GM19452 (cell line): ENCODE measurements at regions not wholly inside any gene's neighbourhood (a gene's known extent, or its start where the extent isn't known, plus 50 kb on each side); places are given as distances from the start of the nearest gene placed in this dataset.

Experiments
- ATAC-seq: cut with Tn5 transposase; IDR thresholded peaks from one replicate; pipeline ENCODE4 v1.9.1; 2021; ENCODE audit not compliant: unreplicated experiment

DNA sequence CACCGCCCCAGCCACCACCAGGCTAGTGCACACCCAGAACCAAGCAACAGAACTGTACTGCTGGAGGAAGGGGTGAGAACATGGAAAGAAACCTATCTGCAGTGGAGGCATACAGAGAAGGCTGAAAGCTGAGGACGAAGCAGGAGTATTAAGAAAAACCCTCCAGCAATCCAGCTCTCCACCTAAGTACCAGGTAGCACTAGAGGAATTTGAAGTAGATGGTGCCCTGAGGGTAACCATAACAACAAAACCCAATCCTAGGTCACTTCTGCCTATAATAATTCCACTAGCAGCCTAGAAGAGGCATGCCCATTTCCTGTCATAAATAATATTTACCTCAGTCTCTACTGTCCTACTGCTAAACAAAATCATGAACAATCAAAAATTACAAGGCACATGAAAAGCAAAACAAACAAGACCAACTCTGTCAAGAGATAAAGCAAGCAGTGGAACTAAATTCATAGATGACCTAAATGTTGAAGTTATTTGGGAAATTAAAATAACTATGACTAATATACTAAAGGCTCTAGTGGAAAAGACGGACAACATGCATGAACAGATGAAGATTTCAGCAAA, 51.1 kb downstream of the HYCC1 start:
- no peak for ATAC-seq

DNA sequence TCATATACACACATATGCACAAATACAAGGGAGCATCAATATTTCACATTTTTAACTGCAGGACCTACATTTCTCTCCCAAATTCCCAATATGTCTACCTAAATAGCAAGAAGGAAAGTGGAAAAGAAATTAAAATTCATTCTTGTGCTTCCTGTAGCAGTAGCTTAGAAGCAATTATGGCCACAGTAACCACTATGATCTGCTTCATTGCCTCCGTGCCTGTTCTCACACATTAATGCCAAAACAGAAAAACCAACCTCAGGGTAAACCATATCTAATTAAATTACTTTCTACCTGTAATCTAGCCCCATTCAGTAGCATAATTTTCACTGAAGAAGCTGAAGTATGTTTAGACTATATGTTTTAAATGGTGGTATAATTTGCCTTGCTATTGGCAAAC, 55.2 kb downstream of the HYCC1 start:
- ATAC-seq, result no peak

DNA sequence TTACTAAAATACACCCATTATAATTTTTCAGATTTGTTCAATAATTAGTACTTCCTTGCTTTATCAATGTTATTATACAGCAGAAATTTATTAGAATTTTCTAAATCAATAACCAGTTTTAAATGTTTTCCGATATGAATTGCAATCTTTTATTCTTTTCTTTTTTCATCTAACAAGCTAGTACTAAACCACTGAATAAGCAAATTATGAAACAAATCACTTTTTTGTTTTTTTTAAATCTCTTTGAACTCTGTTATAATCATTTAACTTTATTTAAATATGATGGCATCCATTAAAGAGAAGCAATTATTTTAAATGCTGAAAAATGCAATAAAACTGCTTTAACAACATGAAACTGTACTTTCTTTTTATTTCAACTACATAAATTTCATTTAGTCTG, 59.7 kb downstream of the HYCC1 start:
- ATAC-seq, result no peak

DNA sequence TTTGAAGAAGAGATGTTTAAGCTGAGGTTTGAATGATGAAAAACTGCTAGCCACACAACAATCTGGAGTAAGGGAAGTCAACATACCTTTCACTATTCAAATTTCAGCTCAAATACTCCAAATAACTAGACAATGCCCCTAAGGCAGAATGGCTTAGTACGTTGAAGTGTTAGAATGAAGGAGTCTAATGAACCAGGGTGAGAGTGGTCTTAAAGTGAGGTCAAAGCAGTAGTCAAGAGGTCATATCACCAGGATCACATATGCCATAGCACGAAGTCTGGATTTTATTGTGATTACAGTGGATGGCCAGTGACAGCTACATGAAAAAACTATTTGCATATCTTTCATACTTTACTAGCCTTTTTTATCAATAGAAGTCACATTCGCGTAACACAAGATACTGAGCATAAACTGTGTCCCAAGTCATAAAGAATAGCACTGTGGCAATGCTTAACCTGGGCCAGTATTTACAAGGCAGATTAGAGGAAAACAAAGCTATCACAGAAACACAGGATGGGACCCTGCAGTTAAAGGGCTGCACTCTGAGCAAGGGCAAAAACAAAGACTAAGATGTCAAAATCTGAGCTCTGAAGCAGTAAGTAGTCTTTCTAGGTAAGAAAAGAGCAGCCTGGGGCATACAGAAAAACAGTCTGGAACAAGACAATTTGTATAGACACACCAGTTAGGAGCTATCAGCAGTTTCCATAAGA, 61.5 kb downstream of the HYCC1 start:
- no peak for ATAC-seq

DNA sequence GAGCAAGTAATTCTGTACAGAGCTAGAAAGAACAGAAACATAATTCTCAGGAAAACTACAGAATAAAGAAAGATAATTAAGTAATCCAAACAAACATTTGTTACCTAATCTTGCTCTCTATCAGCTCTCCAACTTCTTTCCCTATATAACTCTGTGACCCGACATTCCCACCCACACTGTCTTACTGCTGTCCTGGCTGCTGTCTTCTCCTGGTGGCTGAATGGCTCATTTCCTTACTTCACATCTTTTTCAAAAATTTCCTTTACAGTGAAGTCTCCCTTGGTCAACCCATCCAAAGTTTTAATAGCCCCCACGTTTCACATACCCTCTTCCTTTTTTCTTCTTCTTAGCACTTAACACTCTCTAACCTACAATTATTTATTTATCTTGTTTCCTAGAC, 64.0 kb downstream of the HYCC1 start:
- ATAC-seq, result no peak

DNA sequence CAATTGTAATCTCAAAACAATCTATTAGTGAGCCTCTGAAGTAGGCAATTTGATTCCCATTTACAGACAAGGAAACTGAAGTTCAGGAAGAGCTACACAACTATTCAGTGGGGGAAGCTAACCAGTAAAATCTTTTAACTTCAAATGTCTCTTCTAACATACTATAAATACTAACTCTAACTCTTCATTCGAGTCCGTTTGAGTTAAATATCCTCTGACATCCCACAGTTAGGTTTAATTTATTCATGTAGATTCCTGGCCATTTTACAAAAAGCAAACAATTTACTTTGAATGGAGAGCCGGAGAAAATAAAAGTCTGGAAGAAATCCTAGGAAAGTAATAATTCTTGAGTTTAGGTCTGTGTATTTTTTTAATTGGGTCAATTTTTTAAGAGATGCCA, 64.7 kb downstream of the HYCC1 start:
- ATAC-seq, result no peak

DNA sequence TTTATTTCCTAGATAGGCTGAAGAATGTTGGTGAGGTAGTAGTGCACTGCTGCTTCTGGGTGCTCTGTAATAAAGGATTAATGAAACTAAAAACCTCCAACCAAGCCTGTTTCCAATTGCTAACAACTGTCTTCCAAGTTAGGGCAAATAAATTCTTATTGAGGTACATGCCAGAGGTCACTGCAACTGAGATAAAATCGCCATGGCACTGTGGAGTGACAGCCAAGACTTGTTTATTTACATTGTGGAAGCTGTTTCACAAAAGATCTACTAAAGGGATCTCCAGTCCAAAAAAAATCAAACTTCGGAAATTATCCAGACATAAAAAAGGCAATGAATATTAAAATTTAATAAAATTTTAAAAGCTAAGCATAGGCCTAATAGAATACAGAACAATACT, 65.2 kb downstream of the HYCC1 start:
- no peak for ATAC-seq

DNA sequence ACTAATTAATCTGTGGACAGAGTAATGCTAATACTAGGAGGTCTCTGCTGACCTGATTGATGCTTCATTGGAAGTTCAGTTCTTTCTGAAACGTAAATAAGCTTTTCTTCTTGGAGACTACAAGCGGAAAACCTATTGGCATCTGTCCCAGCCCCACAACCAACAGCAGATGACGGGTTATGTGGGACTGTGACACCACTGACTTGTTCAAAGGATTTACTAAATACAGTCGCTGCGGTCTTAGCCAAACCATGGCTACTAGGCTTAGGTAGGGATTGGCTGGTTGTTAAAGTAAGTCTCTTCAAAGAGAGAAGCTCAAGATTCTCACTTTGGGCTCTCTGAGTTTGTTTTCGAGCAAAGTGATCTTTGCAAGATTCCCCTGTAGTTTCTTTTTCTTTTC, 68.3 kb downstream of the HYCC1 start:
- no peak for ATAC-seq

DNA sequence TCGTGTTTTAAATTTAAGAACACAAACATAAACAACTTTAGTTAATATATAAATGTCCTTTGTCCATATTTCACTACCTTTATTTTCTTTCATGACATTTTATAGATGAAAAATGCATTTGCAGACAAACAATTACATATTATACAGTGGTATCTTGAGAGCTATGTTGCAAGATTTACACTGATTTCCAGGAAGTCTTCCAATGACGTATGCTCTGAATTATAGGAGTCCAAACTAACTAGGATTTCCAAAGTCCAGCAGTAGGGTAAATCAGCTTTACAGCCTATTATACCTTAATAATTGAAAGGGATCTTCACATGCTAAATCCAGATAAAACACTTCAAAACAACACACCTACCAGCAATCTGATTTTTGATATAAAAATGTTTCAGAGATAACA, 69.4 kb downstream of the HYCC1 start:
- ATAC-seq, result no peak

DNA sequence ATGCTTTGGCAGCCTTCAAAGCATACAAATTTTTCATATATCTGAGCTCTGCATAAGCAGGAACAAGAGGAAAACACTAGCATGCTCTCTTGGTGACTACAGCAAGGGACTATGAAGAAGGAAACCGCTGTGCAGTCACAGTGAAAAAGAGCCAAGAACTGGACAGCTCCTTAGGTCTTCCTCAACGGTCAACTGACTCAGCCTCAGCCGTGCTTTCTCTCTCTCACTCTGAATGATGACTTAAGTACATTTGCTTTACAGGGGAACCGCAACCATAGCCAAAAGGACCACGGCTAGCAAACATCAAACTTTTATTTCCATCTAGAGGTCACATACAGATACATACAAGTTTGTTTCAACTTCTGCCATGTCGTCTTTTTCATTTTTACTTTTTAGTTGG, 69.9 kb downstream of the HYCC1 start:
- ATAC-seq, result no peak

DNA sequence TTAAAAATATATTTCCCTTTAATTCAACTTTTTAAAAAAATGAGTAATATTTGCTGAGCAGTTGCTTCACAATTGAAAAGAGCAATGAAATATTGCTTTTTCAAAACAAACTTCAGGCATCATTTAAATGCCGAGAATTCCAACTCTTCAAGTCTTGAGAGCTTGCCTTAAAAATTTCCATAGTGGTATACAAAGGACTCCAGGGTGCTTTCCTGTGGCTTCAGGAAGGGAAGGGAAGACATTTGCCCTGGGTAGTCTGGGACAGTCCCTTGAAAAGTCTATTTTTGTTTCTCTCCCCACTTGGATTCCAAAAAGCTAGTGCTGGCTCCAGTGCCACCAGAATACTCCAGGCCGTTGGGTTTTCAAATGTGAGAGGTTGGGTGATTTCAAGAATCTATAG, 71.7 kb downstream of the HYCC1 start:
- ATAC-seq, result no peak

DNA sequence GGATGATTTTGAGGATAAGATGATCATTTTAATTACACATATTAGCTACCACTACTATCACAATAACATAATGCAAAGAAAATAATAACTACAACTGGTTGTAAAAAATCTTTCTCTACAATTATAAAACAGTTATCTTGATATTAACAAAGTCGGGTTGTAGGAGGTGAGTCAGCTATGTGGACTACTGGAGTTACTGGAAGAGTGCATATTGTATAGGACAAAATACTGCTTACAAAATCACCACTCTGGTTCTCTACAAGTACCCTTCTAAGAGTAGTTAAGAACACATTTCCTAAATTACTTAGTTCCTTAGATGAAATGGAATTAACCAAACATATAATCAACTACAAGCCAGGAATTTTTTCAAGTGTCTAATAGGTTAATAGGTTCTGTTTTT, 74.1 kb downstream of the HYCC1 start:
- no peak for ATAC-seq

DNA sequence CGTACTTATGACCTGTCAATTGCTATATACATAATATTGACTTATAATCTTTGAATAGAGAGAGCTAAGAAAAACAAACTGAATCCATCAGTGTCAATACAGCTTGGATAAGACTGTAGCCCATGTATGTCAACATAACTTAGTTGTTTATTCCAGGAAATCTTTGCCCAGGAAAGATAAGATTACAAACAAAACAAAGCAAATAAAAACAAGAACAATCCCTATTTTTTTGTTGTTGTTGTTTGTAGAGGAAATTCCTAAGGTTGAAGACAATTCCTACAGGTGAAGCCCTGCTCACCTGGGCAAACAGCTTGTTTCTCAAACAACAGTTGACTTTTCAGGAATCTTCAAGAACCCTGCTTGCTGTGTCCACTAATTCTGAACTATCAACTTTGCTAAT, 76.0 kb downstream of the HYCC1 start:
- no peak for ATAC-seq

DNA sequence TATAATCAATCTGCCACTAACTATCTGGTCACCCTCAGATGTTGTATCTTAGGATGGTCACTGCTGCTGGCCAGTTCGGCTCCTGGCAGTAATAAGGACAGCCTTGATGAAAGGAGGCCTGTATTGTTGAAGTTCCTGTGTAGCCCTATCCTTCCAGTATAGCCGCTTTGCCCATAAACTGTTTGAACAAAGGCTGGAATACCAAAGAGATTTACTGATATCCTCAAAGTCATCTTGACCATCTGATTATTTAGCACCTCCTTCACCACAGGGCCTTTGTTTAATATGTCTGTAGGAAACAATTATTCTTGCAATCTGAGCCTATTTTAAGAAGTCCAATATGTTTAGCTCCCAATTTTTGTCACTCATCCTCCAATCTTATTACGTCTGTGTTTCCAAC, 77.7 kb downstream of the HYCC1 start:
- no peak for ATAC-seq

DNA sequence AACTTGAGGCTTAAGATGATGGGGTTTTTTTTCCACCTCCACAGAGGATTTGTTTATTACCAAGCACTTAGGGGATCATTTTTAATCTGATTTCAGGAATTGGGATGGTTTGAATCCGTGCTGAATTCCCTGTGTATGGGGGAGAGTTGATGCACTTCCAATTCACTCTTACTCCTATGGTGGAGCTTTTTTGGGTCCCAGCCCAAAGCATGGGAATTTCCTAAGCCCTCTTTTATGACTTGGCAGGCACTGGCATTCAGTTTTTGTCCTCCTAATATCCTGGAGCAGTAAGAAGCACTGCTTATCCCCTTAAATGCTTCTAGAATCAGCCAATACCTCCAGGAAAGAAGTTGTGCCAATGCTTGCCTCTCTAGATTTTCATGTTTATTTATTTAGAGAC, 78.7 kb downstream of the HYCC1 start:
- no peak for ATAC-seq

DNA sequence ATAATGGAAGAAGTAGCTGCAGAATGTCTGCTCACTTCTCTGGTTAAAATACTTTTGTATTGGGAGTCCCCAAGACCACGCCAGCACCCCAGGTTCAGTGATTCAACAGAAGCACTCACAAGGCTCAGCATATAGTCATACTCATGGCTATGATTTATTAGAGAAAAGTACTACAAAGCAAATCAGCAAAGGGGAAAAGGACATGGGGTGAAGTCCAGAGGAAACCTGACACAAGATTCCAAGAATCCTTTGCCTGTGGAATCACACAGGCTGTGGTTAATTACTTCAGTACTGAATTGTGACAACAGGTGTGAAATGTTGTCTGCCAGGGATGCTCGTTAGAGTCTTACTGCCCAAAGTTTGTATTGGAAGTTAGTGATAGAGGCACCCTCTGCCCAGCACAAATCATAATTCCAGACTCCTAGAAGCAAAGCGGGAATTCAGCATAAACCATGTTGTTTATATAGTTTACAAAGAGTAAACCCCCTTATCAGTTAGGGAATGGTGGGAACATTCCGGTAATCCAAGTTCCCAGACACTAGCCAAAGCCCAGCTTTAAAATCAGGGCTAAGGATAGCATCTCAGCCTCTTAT, 79.4 kb downstream of the HYCC1 start:
- ATAC-seq, result no peak

DNA sequence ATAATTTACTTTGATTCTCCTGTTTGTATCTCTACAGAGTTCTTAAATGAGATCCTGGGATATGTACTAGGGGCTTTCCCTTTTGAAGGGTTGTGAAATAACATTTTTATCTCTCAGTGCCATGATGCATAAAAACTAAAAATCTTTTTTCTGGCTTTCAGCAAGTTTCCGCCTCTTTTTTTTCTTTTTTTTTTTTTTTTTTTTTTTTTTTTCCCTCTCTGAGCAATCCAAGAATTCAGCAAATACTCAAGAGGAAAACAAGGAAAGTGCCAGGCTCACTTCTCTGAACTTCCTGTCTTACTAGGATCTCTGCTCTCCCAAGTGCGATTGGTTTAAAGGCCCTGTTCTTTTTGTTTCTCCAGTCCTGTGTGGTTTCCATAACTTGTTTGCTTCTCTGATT, 79.9 kb downstream of the HYCC1 start:
- ATAC-seq, result no peak

DNA sequence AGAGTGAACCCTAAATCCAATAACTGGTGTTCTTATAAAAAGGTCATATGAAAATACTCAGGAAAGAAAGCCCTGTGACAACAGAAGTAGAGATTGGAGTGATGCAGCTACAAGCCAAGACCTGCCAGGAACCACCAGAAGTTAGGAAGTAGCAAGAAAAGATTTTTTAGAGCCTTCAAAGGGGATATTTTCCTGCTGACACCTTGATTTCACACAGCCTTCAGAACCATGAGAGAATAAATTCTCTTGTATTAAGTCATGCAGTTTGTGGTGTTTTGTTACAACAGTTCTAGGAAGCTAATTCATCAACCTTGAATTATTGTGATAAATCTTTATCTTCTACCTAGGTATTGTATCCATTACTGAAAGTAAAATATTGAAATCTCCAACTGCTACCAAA, 81.0 kb downstream of the HYCC1 start:
- ATAC-seq, result no peak

DNA sequence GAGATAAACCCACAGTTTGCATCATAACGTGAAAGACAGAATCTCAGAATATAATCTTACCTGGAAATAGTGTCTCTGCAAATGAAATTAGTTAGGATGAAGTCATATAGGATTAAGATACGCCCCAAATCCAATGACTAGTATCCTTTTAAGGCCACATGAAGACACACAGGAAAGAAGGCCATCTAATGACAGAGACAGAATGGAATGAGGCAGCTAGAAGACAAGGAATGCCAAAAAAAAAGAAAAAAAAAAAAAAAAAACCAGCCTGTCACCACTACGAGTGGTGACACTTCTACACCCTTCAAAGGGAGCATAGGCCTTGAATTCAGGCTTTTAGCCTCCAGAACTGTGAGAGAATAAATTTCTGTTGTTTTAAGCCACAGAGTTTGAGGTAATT, 82.9 kb downstream of the HYCC1 start:
- ATAC-seq, result no peak

DNA sequence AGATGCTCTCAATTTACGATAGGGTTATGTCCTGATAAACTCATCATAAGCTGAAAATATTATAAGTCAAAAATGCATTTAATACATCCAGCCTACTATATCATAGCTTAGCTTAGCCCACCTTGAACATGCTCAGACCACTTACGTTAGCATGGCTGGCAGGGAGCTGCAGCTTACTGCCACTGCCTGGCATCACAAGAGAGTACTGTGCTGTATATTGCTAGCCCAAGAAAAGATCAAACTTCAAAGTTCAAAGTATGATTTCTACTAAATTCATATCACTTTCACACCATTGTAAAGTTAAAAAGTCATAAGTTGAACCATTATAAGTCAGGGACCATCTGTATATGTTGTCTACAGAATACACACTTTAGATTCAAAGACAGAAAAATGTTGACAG, 91.6 kb downstream of the HYCC1 start:
- no peak for ATAC-seq

DNA sequence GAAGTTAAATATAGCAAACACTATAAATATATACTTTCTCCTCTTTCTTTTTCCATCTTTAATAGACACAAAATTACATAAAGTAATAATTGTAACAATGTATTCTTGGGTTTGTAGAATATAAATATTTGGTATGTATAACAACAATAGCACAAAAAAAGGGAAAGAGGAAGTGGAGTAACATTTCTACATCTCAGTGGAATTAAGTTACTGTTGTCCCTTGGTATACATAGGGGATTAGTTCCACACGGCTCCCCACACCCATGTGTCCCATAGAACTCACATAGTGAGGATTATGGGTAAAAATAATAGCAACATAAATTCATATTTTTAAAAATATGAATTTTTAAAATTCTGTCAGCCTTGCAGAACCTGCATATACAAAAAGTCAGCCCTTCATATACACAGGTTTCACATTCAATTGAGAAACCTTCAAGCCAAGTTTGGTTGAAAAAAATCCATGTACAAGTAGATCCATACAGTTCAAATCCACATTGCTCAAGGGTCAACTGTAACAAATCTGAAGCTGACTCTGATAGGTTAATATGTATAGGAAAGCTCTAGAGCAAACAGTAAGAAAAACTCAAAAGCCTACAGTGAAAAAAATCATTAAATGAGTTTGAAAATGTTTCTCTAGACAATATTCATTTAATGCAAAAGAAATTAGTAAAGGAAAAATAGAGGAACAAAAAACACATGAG, 92.4 kb downstream of the HYCC1 start:
- ATAC-seq, result no peak

DNA sequence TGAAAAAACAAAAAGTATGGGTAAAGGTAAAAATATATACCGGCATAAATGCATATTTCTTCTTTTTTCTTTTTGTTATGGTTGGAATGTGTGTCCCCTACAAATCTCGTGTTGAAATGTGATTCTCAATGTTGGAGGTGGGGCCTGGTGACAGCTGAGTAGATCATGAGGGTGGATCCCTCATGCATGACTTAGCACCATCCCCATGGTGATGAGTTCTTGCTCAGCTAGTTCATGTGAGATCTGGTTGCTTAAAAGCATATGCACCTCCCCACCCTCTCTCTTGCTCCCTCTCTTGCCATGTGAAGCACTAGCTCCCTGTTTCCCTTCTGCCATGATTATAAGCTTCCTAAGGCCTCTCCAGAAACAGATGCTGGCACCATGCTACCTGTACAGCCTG, 93.3 kb downstream of the HYCC1 start:
- ATAC-seq, result no peak
